ENCODE measurements at regions not wholly inside any gene's neighbourhood (a gene's known extent, or its start where the extent isn't known, plus 50 kb on each side); places are given as distances from the start of the nearest gene placed in this dataset.

GRCh38 chr1:8198522-8198921 is 119.4 kb upstream of the SLC45A1 start:
- TF ChIP-seq EZH2phosphoT487 (IDR thresholded peaks at IDR 0.05; ENCODE audit: borderline replicate concordance, low read length) (no peak), CTCF (IDR thresholded peaks at IDR 0.05; ENCODE audit: low read depth, low read length, poor library complexity, severe bottlenecking) (no peak)
